Stimulated activated CD4-positive, alpha-beta T cell treated with anti-CD3 and anti-CD28 coated beads, Interleukin-1b, Interleukin-23, amount 100 ng/mL, for 24 hours (primary cell): ENCODE measurements at regions not wholly inside any gene's neighbourhood (a gene's known extent, or its start where the extent isn't known, plus 50 kb on each side); places are given as distances from the start of the nearest gene placed in this dataset.

Experiments
- DNase-seq, 4 experiments: peaks; one replicate each; pipeline ENCODE4 v3.0.0-alpha.2; 2020; ENCODE audit warnings: low read depth in 4 of 4, low spot score in 1 of 4

DNA sequence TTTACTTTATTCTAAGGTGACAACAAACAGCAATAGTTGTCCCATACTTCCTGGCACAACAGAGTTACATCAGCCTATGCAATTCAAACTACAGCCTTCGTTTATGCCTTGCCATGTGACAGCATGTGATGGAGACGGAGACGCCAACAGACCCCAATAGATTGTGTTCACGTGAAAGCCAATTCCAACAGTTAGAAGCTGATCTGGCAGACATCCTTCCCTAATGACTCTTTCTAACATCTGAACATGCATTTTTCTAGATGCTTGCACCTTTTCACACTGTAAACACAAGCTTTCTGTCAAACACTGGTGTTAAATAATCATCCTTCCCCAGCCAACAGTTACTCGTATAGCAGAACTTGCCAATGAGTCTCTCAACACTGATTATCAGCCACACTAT lies 694.4 kb upstream of the ALCAM start:
- no peak for DNase-seq

DNA sequence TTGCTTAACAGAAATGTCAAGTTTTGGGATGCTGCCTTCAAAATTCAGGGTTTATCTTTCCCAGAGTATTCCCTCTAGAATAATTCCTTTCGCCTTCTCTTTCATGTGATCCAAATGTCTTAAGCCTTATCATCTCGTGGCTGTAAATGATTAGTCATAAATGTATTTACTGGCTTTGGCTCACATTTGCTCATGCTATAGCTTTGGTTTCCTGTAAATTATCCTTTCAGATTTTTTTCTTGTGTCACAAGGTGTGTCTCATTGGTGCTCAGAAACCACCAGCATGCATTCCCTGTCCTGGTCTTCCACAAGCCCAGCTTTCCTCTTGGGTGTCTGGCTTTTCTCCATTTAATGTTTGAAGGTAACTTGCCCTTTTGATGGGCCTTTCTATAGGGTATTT lies 692.7 kb upstream of the ALCAM start:
- no peak for DNase-seq

DNA sequence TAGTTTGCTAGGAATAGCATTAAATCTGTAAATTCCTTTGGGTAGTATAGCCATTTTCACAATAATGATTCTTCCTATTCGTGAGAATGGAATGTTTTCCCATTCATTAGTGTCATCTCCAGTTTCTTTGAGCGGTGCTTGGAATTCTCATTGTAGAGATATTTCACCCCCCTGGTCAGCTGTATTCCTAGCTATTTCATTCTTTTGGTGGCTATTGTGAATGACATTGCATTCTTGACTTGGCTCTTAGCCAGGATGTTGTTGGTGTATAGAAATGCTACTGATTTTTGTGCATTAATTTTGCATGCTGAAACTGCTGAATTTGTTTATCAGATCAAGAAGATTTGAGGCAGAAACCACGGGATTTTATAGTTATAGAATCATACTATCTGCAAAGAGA lies 690.5 kb upstream of the ALCAM start:
- DNase-seq, result no peak

DNA sequence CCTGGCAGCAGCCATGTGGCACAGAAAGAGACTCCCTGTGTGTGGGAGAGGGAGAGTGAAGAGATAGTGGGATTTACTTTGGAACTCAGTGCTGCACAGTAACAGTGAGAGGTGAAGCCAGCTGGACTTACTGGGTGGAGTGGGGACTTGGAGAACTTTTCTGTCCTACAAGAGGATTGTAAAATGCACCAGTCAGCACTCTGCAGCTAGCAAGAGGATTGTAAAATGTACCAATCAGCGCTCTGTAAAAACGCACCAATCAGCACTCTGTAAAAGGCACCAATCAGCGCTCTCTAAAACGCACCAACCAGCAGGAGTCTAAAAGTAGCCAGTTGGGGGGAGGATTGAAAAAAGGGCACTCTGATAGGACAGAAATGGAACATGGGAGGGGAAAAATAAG lies 688.8 kb upstream of the ALCAM start:
- DNase-seq, result no peak

DNA sequence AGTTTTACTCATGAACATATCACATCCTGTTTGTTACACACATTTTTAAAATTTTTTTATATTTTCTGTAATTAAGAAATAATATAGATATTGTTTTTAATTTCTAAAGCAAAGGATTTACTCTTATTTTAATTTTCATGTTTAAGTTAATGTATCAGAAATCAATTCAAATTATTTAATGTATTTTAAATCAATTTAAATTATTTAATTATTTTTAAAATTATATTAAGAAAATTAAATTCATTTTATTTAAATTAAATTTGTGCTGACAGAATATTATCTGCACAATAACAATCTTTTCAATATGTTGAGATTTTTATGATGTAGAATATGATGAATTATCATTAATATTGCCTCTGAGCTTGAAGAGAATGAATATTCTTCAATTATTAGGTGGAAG lies 681.2 kb upstream of the ALCAM start:
- no peak for DNase-seq

DNA sequence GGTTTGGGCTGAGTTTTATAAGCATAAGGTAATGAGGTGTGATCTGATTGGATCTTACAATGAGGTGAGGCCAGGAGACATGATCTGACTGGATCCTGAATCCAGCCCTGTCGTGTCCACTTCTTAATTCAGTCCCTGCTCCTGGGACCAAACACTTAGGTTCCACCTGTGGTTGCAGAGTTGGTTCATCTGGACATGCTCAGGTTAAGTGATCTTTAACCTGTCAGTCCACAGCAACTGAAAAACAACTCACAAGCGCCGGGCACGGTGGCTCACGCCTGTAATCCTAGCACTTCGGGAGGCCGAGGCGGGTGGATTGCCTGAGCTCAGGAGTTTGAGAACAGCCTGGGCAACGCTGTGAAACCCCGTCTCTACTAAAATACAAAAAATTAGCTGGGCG lies 679.3 kb upstream of the ALCAM start:
- DNase-seq, result no peak

DNA sequence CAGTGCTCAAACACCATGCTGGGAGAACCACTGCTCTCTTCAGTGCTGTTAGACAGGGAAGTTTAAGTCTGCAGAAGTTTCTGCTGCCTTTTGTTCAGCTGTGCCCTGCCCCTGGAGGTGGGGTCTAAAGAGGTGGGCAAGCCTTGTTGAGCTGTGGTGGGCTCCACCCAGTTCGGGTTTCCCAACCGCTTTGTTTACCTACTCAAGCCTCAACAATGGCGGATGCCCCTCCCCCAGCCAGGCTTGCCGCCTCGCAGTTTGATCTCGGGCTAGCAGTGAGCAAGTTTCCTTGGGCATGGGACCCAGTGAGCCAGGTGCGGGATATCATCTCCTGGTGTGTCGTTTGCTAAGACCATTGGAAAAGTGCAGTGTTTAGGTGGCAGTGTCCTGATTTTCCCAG lies 670.2 kb upstream of the ALCAM start:
- DNase-seq, result no peak

DNA sequence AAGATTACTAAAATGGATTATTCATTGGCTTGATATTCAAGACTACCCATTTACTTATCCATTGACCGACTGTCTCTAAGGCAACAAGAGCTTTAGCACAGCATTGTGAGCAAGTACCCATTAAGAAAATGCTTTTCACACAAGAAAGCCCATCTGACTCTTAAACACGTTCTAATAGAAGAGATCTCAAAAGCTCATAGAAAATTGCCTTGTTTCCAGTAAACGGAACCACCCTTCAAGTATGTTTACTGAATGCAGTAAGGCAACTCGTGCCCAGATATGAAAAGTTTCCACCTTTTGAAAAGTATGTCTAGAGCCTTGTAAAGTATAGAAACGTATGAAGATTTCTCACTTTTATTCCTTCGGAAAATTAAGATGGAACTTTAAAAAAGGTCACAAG lies 655.3 kb upstream of the ALCAM start:
- no peak for DNase-seq

DNA sequence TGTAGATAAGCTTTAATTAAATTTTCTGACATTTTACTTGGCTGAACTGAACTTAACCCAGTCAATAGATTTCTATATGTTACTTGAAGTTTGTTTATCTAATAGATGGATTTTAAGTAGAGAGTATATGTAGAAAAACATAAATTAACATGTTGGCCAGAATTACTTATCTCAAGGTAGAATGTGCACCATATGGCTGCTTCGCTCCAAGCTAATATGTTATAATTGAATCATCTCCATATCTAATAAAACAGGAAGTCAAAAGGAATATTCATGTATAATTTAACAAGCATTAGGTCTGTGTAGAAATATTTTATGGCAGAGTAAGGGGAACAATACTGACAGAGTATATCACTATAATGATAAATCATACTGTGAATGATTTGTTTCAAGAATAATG lies 650.7 kb upstream of the ALCAM start:
- DNase-seq, result no peak

DNA sequence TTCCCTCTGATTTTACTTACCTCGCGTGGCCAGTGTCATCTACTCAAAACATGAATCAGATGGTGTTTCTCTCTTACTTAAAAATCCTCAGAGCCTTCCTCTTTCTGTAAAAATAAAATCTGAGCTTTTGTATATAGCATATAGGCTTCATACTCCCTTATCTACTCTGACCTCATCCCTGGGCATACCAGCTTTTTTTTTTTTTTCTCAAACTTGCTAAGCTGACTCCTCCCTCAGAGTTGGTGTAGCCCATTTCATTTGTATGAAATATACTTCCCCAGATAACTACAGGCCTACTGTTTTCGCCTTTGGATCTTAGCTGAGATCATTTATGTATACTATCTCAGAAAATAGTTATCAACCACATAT lies 648.9 kb upstream of the ALCAM start:
- no peak for DNase-seq

DNA sequence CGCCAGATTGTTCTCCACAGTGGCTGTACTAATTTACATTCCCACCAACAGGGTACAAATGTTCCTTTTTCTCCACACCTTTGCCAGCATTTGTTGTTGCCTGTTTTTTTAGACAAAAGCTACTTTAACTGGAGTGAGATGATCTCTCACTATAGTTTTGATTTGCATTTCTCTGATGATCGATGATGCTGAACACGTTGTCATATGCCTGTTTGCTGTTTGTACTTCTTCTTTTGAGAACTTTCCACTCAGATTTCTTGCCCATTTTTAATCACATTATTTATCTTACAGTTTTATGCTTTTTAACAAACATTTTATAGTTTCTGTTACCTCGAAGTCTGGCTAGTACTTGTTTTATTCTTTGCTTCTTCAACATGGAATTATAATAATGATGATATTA lies 643.7 kb upstream of the ALCAM start:
- no peak for DNase-seq

DNA sequence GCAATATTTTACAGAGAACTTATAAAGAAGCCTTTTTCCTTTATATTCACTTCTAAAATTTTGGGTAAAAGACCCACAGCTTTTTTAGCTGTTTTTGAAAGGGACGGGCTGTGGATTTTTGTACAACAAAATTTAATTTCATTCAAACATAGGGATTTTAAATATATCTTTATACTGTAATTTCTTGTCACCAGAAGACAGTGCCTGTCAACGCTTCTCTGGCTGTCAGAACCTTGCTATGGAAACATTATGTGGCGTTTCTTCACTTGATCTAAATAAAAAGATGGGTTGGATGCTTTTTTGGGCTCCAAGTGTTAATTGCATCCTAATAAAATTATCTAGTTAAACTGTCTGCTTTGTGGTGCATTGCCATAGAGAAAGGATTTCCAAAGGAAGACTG lies 635.6 kb upstream of the ALCAM start:
- no peak for DNase-seq

DNA sequence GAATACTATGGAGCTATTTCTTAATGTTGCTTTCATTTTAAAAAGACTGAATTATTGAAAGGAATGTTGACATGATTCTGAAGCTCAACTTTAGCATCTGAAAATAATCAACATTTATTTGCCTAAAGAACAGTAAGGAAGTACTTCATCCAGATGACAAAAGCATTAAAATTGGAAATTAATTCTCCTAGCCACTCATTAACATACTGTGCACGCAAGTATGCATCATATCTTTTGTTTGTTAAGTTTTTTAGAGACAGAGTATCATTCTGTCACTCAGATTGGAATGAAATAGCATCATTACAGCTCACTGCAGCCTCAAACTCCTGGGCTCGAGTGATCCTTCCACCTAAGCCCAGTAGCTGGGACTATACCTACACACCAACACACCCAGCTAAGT lies 632.1 kb upstream of the ALCAM start:
- DNase-seq, result no peak

DNA sequence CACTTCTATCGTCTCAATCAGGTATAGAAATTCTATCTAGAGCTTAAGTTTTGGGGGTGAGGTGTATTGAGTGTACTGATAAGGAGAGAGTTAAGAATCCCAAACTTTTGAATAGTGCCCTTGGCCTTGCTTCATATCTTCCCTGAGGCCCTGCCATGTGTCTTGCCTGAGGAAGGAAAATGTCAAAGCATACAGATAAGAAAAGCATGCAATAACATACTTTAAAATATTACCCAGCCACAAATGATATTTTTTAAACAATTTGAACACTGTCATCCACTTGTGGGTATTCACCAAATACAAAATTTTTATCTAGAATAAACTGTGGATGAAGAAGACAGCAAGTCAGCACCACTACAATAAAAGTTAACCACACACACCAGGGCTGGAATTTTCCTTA lies 631.0 kb upstream of the ALCAM start:
- no peak for DNase-seq

DNA sequence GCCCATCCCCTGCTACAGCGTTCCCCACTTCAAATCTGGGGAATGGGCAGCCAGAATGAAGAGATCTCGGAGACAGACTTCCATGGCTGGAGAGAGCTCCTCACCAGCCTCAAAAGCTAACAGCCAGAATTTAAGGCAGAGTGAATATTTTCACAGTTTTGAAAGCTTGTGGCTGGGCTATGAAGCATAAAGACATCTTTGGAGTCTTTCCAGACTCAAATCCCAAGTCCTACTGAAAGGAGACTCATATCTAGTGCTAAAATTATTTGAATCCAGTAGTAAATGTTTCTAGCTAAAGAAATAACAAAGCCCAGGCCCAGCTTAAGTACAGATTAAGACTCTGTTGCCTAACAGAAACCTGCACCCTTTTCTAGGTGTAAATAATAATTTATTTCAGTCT lies 628.4 kb upstream of the ALCAM start:
- no peak for DNase-seq

DNA sequence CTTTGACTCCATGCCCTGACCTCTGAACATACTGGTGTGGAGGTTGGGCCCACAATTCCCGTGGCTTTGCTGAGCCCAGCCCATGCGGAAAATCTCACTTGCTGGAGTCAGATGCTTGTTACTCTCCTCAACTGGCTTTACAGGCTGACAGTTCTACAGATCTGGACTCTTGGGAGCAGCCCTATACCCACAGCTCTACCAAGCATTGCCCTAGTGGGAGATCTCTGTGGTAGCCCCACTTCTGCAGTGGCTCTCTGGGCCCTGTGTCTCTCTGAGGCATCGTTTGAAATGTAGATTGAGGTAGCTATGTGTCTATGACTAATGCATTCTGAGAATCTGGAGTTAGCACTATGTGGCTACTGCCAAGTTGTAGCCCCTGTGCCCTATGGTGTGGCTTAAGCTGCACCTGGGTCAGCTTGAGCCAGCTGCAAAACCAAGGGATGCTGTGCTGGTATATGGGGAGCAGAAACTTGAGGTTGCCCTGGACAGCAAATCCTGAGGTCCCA lies 625.8 kb upstream of the ALCAM start:
- DNase-seq, result no peak

DNA sequence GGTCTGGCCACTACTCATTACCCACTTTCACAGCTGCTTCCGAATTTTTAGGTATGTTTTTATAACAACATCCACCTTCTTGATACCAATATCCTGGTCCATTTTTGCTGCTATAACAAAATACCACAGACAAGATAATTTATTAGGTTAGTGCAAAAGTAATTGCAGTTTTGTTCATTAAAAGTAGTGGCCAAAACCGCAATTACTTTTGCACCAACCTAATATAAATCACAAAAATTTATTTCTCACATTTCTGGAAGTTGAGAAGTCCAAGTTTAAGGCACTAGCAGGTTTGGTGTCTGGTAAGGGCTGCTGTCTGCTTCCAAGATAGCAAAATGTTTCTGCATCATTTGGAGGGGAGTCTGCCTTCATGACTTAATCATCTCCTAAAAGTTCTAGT lies 624.7 kb upstream of the ALCAM start:
- DNase-seq, result no peak

DNA sequence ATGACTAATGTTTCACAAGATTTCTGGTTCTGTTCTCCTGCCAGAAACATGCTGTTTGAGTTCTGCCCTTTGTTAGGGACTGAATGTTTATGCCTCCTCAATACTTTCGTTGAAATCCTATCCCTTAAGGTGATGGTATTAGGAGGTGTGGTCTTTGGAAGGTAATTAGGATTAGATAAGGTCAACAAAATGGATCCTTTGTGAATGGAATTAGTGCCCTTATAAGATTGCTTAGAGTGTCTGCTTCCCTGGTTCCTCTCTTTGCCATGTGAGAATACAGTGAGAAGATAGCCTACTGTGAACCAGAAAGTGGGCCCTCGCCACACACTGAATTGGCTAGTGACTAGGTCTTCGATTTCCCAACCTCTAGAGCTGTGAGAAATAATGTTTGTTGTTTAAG lies 621.4 kb upstream of the ALCAM start:
- DNase-seq, result no peak

DNA sequence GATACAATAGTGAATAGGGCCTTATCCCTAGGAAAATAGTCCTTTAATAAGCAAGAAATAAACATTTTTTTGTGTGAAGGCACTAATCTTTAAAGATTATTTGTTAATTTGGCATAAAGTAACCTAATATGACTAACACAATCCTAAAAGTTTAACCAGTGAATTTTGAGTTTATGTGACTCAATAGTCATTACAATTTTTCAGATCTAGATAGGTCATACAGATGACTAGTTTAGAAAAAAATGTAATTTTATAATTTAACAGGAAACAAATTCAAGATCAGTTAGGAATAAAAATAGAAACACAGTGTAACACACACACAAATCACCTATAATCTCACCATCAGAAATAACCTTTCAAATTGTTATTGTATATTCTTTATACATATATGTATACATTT lies 620.7 kb upstream of the ALCAM start:
- no peak for DNase-seq

DNA sequence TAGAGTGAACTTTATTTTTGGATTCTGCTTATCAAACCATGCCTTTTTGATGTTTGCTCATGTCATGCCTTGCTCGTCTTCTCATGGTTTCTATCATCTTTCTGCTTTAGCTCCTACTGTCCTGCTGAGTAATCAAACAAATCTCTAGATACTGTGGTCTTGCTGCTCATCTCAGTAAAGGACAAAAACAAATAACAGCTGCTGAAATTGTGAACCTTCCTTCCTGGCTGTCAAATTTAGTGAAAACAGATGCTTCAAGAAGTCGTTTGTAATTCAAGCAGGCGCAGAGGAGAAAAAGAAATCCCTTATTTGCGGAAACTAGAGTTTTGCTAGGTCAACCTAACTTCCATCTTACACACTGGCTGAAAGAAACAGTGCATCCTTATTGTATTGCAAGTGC lies 616.1 kb upstream of the ALCAM start:
- no peak for DNase-seq

DNA sequence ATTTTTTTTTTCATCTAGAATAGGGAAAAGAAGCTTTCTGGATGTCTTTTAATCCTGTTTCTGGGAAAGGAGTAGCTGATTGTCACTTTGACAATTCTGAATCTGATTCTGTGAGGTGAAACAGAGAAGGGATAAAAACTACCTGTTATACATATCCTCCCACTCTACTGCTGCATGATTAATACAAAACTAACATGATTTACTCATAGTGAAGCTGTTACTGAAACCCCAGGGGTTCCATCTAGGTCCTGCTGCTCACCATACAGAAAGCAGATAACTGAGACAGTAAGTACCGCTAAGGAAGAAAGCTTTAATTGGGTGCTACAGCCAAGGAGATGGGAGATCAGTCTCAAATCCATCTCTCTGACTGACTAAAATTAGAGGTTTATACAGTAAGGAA lies 610.9 kb upstream of the ALCAM start:
- DNase-seq, result no peak

DNA sequence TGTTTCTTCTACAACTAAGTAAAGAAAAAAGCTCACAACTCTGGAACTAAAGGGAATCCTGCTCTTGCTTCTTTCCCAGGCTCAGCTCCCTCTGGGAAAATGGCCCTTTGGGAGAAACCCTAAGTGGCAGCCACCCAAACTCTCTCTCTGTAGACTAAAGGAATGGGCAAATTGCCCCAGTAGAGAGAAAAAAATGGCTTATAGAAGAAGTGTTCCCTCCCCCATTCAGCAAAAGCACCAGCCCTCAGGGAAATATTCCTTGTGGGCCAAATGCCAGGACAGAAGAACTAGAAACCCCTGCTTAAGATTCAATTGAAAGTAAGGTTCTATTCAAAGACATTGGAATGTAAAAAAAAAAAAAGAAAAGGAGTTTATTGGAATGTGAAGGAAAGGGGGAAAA lies 603.7 kb upstream of the ALCAM start:
- no peak for DNase-seq

DNA sequence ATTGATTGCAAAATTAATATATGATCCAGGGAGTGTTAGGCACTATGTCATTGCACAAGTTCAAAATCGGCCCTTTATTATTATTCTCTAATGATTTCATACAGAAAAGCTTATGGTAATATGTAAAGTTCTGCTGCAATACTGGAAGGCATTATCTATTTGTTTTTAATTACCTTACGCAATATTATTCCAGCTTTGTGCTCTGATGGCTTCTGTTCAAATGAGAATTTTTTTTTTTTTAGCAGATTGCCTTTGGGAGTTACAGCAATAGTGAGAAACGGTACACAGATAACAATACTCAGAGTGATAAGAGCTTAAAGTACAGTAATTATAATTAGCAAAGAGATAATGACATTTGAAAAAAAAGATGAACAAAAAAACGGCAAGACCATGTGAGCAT lies 602.2 kb upstream of the ALCAM start:
- no peak for DNase-seq

DNA sequence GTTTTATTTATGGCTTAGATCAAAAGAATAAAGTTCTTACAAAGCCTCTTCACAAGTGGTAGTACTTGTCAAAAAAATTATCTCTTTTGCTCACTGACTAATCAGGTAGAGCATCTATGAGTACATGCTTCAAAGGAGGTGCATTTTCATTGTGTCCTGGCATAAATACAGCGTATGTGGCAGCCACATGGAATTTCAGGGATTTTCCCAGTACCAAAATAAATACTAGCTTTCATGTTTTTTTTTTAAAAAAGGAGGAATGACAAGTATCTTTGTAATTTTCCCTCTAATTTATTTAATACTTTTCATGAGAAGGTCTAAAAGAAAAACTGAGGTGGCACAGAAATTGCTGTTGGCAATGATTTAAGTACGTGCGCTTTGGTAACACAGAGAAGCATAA lies 597.8 kb upstream of the ALCAM start:
- DNase-seq, result no peak
